Spleen (tissue), 7 donors: ENCODE measurements at regions not wholly inside any gene's neighbourhood (a gene's known extent, or its start where the extent isn't known, plus 50 kb on each side); places are given as distances from the start of the nearest gene placed in this dataset.

Experiments
- CTCF ChIP-seq, 11 experiments: fragments of 200-600 bp in 7 of 11; fragments of 450-650 bp in 4 of 11; sonication (generic) in 4 of 11; IDR thresholded peaks in 8 of 11; conservative IDR thresholded peaks in 3 of 11; 1 replicate in 7 of 11; 2 replicates in 4 of 11; pipeline versions ENCODE4 v1.4.0 to v1.8.0; 2016 to 2021; ENCODE audit warnings: antibody characterized with exemption in 11 of 11, inconsistent platforms in 4 of 11, mild to moderate bottlenecking in 1 of 11
- POLR2A ChIP-seq, 3 donors: fragments of 450-650 bp; IDR thresholded peaks; one replicate each; pipeline ENCODE4 v1.5.1; 2017; ENCODE audit warnings: antibody characterized with exemption in 3 of 3, mild to moderate bottlenecking in 1 of 3
- donor health status: DM: no; HTN: no; CAD: no; lungs with moderate emphysema.
- donor health status: DM: no; HTN: no; CAD: no.
- donor health status: DM: no; HTN: no; CAD: no.

DNA sequence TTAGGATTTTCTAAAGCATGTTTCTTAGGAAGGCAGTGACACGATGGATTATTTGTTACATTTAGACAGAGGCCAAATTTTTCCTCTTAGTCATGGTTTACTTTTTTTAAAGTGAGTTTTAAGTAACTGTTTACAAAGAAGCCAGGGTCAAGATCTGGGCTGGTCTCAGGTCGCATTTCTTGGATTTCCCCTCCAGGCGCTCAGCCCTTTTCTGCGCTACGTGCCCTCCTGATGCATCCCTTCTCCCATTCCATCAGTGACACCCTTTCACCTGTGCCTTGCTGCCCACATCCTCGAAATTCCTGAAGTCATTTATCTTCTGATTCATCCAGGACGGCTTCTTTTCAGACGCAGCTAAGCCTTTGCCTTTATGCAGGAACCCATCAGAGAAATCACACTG, 330.3 kb downstream of the IRX1 start:
- TF ChIP-seq CTCF (IDR thresholded peaks at IDR 0.05 in 8 of 11, conservative IDR thresholded peaks at IDR 0.05 in 3 of 11): no peak
- no peak for TF ChIP-seq POLR2A (IDR thresholded peaks at IDR 0.05)
